Tibial nerve (tissue), 4 donors: ENCODE measurements at regions not wholly inside any gene's neighbourhood (a gene's known extent, or its start where the extent isn't known, plus 50 kb on each side); places are given as distances from the start of the nearest gene placed in this dataset.

Experiments used
- EP300 ChIP-seq, 2 donors: sonication (generic); formaldehyde crosslinking; IDR thresholded peaks; one replicate each; pipeline ENCODE4 v1.6.1; 2017; ENCODE audit warnings: antibody characterized with exemption in 2 of 2, mild to moderate bottlenecking in 1 of 2
- TF ChIP-seq, protein P1 (sequence below), 5 experiments: fragments of 200-600 bp in 3 of 5; fragments of 450-650 bp in 2 of 5; sonication (generic) in 3 of 5; IDR thresholded peaks; one replicate each; pipeline ENCODE4 v1.5.1; 2016 to 2019; ENCODE audit warnings: antibody characterized with exemption in 5 of 5, mild to moderate bottlenecking in 3 of 5, moderate library complexity in 2 of 5

DNA sequence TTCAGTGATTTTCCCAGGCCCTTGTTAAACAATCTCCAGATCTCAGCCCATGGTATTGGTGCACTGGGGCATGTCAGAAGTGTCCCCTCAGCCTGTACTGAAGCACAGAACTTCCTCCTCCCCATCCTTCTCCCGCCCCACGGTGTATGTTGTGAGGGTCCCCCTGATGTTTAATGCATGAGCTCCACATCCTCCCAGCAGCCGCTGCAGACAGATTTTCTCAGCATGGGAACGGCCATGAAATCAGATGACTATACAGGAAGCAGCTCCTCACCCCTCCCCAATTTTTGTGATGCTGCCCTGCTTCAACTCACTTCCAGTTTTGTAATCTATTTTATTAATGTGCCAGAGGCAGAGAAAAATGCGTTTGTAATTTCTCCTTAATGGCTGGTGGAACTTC, 406.0 kb downstream of the MIAT start:
- TF ChIP-seq, protein P1, sequence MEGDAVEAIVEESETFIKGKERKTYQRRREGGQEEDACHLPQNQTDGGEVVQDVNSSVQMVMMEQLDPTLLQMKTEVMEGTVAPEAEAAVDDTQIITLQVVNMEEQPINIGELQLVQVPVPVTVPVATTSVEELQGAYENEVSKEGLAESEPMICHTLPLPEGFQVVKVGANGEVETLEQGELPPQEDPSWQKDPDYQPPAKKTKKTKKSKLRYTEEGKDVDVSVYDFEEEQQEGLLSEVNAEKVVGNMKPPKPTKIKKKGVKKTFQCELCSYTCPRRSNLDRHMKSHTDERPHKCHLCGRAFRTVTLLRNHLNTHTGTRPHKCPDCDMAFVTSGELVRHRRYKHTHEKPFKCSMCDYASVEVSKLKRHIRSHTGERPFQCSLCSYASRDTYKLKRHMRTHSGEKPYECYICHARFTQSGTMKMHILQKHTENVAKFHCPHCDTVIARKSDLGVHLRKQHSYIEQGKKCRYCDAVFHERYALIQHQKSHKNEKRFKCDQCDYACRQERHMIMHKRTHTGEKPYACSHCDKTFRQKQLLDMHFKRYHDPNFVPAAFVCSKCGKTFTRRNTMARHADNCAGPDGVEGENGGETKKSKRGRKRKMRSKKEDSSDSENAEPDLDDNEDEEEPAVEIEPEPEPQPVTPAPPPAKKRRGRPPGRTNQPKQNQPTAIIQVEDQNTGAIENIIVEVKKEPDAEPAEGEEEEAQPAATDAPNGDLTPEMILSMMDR (IDR thresholded peaks at IDR 0.05) = no peak
- no peak for TF ChIP-seq EP300 (IDR thresholded peaks at IDR 0.05)
